MM.1S (cell line): ENCODE measurements at regions not wholly inside any gene's neighbourhood (a gene's known extent, or its start where the extent isn't known, plus 50 kb on each side); places are given as distances from the start of the nearest gene placed in this dataset.

Experiments
- DNase-seq: peaks from one replicate; pipeline ENCODE4 v3.0.0-alpha.2; 2015
- H2AFZ ChIP-seq: fragments of 300-600 bp; sonication (generic); 2 replicates; pipeline ENCODE4 v1.6.0; 2016; ENCODE audit warnings: antibody characterized with exemption, low read length
- H3F3A ChIP-seq: fragments of 300-600 bp; sonication (generic); 2 replicates; pipeline ENCODE4 v1.6.1; 2016; ENCODE audit warnings: mild to moderate bottlenecking, antibody characterized with exemption, low read length, moderate library complexity, mixed read lengths; ENCODE audit not compliant: insufficient read depth
- H3K27ac ChIP-seq: fragments of 300-600 bp; sonication (generic); 2 replicates; pipeline ENCODE4 v1.5.1; 2016; ENCODE audit warnings: mild to moderate bottlenecking, low read length
- H3K27me3 ChIP-seq: fragments of 300-600 bp; sonication (generic); replicated peaks from 2 replicates; pipeline ENCODE4 v1.6.0; 2016; ENCODE audit warnings: low read length; ENCODE audit not compliant: insufficient read depth
- H3K36me3 ChIP-seq: fragments of 300-600 bp; sonication (generic); replicated peaks from 2 replicates; pipeline ENCODE4 v1.6.1; 2016; ENCODE audit warnings: mild to moderate bottlenecking, low read length, mixed read lengths; ENCODE audit not compliant: insufficient read depth
- H3K4me1 ChIP-seq: fragments of 300-600 bp; sonication (generic); 2 replicates; pipeline ENCODE4 v1.6.1; 2016; ENCODE audit warnings: low read length, mixed read lengths
- H3K4me2 ChIP-seq: fragments of 300-600 bp; sonication (generic); 2 replicates; pipeline ENCODE4 v1.6.0; 2016; ENCODE audit warnings: low read depth, low read length
- H3K4me3 ChIP-seq: fragments of 300-600 bp; sonication (generic); 2 replicates; pipeline ENCODE4 v1.5.1; 2016; ENCODE audit warnings: low read length, mixed read lengths
- H3K79me2 ChIP-seq: fragments of 300-600 bp; sonication (generic); 2 replicates; pipeline ENCODE4 v1.6.1; 2016; ENCODE audit warnings: mixed run types, low read length, mixed read lengths
- H3K9ac ChIP-seq: fragments of 300-600 bp; sonication (generic); 2 replicates; pipeline ENCODE4 v1.6.1; 2016; ENCODE audit warnings: low read length, mixed read lengths
- H3K9me2 ChIP-seq: fragments of 300-600 bp; sonication (generic); replicated peaks from 2 replicates; pipeline ENCODE4 v1.6.1; 2016; ENCODE audit warnings: mild to moderate bottlenecking, low read length, mixed read lengths; ENCODE audit not compliant: insufficient read depth
- H3K9me3 ChIP-seq: fragments of 300-600 bp; sonication (generic); replicated peaks from 2 replicates; pipeline ENCODE4 v1.6.1; 2016; ENCODE audit warnings: mild to moderate bottlenecking, low read length, mixed read lengths; ENCODE audit not compliant: insufficient read depth
- H4K20me1 ChIP-seq: fragments of 300-600 bp; sonication (generic); 2 replicates; pipeline ENCODE4 v1.6.1; 2016; ENCODE audit warnings: mild to moderate bottlenecking, low read length, moderate library complexity, mixed read lengths; ENCODE audit not compliant: insufficient read depth
- EZH2 ChIP-seq: fragments of 300-600 bp; sonication (generic); optimal IDR thresholded peaks from 2 replicates; pipeline ENCODE3; 2017; ENCODE audit warnings: low read depth, mild to moderate bottlenecking, antibody characterized with exemption, low read length, mixed read lengths
- EZH2phosphoT487 ChIP-seq: fragments of 300-600 bp; sonication (generic); IDR thresholded peaks from 2 replicates; pipeline ENCODE4 v1.6.1; 2018; ENCODE audit warnings: antibody characterized with exemption, low read length
- TF ChIP-seq, protein P1 (sequence below): fragments of 300-600 bp; sonication (generic); IDR thresholded peaks from 2 replicates; pipeline ENCODE4 v1.5.1; 2016; ENCODE audit warnings: antibody characterized with exemption, low read length, mixed read lengths

GRCh38 chrX:120763269-120763668 lies 112.4 kb downstream of the CT47B1 start:
- DNase-seq, result no peak
- Histone ChIP-seq H3K27ac (no peak overlapping the region), H3K4me1 (no peaks in the 10 kb centered on the region), H3K4me2 (no peak overlapping the region), H3K36me3 (no peaks in the 10 kb centered on the region), H2AFZ (no peak overlapping the region), H3K4me3 (no peak overlapping the region), H3K9me3 (no peaks in the 10 kb centered on the region), H3F3A (no peaks in the 10 kb centered on the region), H3K9me2 (no peaks in the 10 kb centered on the region), H3K9ac (no peak overlapping the region), H3K79me2 (no peaks in the 10 kb centered on the region), H3K27me3 (no peaks in the 10 kb centered on the region), H4K20me1 (no peaks in the 10 kb centered on the region)
- TF ChIP-seq EZH2 (no peak), EZH2phosphoT487 (no peak)
- TF ChIP-seq, protein P1, sequence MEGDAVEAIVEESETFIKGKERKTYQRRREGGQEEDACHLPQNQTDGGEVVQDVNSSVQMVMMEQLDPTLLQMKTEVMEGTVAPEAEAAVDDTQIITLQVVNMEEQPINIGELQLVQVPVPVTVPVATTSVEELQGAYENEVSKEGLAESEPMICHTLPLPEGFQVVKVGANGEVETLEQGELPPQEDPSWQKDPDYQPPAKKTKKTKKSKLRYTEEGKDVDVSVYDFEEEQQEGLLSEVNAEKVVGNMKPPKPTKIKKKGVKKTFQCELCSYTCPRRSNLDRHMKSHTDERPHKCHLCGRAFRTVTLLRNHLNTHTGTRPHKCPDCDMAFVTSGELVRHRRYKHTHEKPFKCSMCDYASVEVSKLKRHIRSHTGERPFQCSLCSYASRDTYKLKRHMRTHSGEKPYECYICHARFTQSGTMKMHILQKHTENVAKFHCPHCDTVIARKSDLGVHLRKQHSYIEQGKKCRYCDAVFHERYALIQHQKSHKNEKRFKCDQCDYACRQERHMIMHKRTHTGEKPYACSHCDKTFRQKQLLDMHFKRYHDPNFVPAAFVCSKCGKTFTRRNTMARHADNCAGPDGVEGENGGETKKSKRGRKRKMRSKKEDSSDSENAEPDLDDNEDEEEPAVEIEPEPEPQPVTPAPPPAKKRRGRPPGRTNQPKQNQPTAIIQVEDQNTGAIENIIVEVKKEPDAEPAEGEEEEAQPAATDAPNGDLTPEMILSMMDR, result no peak

DNA sequence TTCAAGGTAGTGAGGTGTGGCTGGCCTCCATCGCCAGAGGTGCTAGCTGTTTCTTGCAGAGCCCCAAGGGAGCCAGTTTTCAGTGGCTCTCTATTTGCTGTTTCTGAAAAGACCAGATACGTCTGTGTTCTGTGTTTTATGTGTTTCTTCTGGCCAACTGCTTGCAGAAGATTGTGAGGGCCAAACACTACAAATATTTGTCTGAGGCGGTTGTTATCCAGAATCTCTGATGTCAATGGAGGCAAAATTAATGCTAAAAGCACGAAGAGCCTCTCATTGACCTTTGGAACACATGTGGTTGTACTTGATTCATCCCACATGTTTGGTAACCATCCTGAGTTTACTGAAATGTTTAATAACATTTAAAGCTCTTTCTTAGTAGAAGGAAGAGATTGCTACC lies 113.9 kb downstream of the CT47B1 start:
- TF ChIP-seq EZH2phosphoT487 (no peak), EZH2 (no peak)
- TF ChIP-seq, protein P1, result no peak
- Histone ChIP-seq H3K79me2 (no peaks in the 10 kb centered on the region), H3K36me3 (no peaks in the 10 kb centered on the region), H3K4me2 (no peak overlapping the region), H3K4me1 (no peaks in the 10 kb centered on the region), H2AFZ (no peak overlapping the region), H3K4me3 (no peak overlapping the region), H3K9me3 (no peaks in the 10 kb centered on the region), H3F3A (no peaks in the 10 kb centered on the region), H3K9me2 (no peaks in the 10 kb centered on the region), H3K27me3 (no peaks in the 10 kb centered on the region), H3K27ac (no peak overlapping the region), H4K20me1 (no peaks in the 10 kb centered on the region), H3K9ac (no peak overlapping the region)
- DNase-seq, result no peak

DNA sequence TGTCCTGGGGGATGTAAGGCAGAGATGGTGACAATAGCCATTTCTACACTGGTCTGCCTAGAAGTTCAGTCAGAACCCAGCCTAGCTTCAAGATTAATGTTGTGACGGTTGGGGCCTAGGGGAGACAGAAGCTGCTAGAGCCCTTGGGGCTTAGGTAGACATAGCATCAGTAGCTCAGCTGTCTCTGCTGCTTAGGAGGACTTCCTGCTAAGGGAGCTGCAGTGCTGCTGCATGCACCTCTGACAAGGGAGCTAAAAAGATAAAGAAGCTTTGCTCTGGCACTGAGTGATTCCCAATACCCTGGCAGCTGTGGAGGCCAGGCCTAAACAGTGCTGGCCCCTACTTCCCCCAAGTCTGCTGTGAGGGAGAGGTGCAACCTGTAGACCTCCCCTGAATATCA lies 116.0 kb downstream of the CT47B1 start:
- TF ChIP-seq, protein P1, result no peak
- TF ChIP-seq EZH2, result no peak
- no peak for TF ChIP-seq EZH2phosphoT487
- Histone ChIP-seq H3K79me2 (no peaks in the 10 kb centered on the region), H3F3A (no peaks in the 10 kb centered on the region), H3K4me1 (peaks cover 15% of the 10 kb centered on the region), H3K27me3 (no peaks in the 10 kb centered on the region), H3K9me3 (no peaks in the 10 kb centered on the region), H4K20me1 (no peaks in the 10 kb centered on the region), H3K9ac (no peak overlapping the region), H3K4me2 (no peak overlapping the region), H2AFZ (no peak overlapping the region), H3K27ac (no peak overlapping the region), H3K36me3 (no peaks in the 10 kb centered on the region), H3K4me3 (no peak overlapping the region), H3K9me2 (no peaks in the 10 kb centered on the region)
- no peak for DNase-seq
